ENCODE measurements at regions not wholly inside any gene's neighbourhood (a gene's known extent, or its start where the extent isn't known, plus 50 kb on each side); places are given as distances from the start of the nearest gene placed in this dataset.

GRCh38 chr6:133595111-133595761 lies 293.7 kb upstream of the TCF21 start:
- no peak overlapping the region for H3K23ac ChIP-seq (ENCODE audit: low read length)
- no peaks in the 10 kb centered on the region for H3K79me2 ChIP-seq (ENCODE audit: control insufficient read depth, insufficient read depth, low read length, poor library complexity)
- H3K36me3 ChIP-seq (ENCODE audit: control insufficient read depth in 1 of 2, insufficient read depth in 2 of 2, low read length in 2 of 2): no peaks in the 10 kb centered on the region
- no peak overlapping the region for H2BK12ac ChIP-seq (ENCODE audit: low read length)
- no peak overlapping the region for H3K9ac ChIP-seq (ENCODE audit: low read length)
- WGBS (ENCODE audit: extremely low coverage, insufficient coverage, insufficient read length): no CpG with 5 or more reads among the region's 7 CpGs
- H2BK5ac ChIP-seq (ENCODE audit: low read depth, low read length, poor library complexity): no peak overlapping the region
- no peak overlapping the region for H2AFZ ChIP-seq (ENCODE audit: insufficient read depth, low read length, poor library complexity)
- H4K8ac ChIP-seq (ENCODE audit: low read depth, low read length): no peak overlapping the region
- no peaks in the 10 kb centered on the region for H3K79me1 ChIP-seq (ENCODE audit: low read length)
- H3K4me3 ChIP-seq (ENCODE audit: low read depth, low read length): no peak overlapping the region
- H3K27me3 ChIP-seq (ENCODE audit: insufficient read depth, low read length): no peaks in the 10 kb centered on the region
- no peaks in the 10 kb centered on the region for H3K9me3 ChIP-seq (ENCODE audit: insufficient read depth, low read depth, low read length)
- H3K18ac ChIP-seq (ENCODE audit: low read length): no peak overlapping the region
- no peak overlapping the region for H2BK120ac ChIP-seq (ENCODE audit: insufficient read depth, low read length, poor library complexity)
- no peak for DNase-seq
- no peak overlapping the region for H3K14ac ChIP-seq (ENCODE audit: low read length)
- no peak overlapping the region for H3K27ac ChIP-seq (ENCODE audit: low read depth, low read length)
- H4K91ac ChIP-seq (ENCODE audit: low read depth, low read length): no peak overlapping the region
- no peak overlapping the region for H3K4ac ChIP-seq (ENCODE audit: low read depth, low read length)
- no peak overlapping the region for H2AK5ac ChIP-seq (ENCODE audit: low read length)
- no peak overlapping the region for H4K12ac ChIP-seq (ENCODE audit: low read depth, low read length)
- no peaks in the 10 kb centered on the region for H3K4me1 ChIP-seq (ENCODE audit: control insufficient read depth in 1 of 2, insufficient read depth in 2 of 2, low read length in 2 of 2)
- no peak overlapping the region for H3K4me2 ChIP-seq (ENCODE audit: low read length)

- H3K4me2 ChIP-seq (ENCODE audit: low read length): no peak overlapping the region
- no peak overlapping the region for H2AFZ ChIP-seq (ENCODE audit: insufficient read depth, low read length, poor library complexity)
- H2BK5ac ChIP-seq (ENCODE audit: low read depth, low read length, poor library complexity): no peak overlapping the region
- H3K14ac ChIP-seq (ENCODE audit: low read length): no peak overlapping the region
- H4K12ac ChIP-seq (ENCODE audit: low read depth, low read length): no peak overlapping the region
- H2AK5ac ChIP-seq (ENCODE audit: low read length): no peak overlapping the region
- no peaks in the 10 kb centered on the region for H3K9me3 ChIP-seq (ENCODE audit: insufficient read depth, low read depth, low read length)
- no peak overlapping the region for H3K27ac ChIP-seq (ENCODE audit: low read depth, low read length)
- H2BK12ac ChIP-seq (ENCODE audit: low read length): no peak overlapping the region
- no CpG with 5 or more reads among the region's 3 CpGs for WGBS (ENCODE audit: extremely low coverage, insufficient coverage, insufficient read length)
- no peak overlapping the region for H3K9ac ChIP-seq (ENCODE audit: low read length)
- no peak overlapping the region for H4K91ac ChIP-seq (ENCODE audit: low read depth, low read length)
- no peak overlapping the region for H3K4ac ChIP-seq (ENCODE audit: low read depth, low read length)
- H3K27me3 ChIP-seq (ENCODE audit: insufficient read depth, low read length): no peaks in the 10 kb centered on the region
- no peak overlapping the region for H4K8ac ChIP-seq (ENCODE audit: low read depth, low read length)
- H3K4me3 ChIP-seq (ENCODE audit: low read depth, low read length): no peak overlapping the region
- no peaks in the 10 kb centered on the region for H3K36me3 ChIP-seq (ENCODE audit: control insufficient read depth in 1 of 2, insufficient read depth in 2 of 2, low read length in 2 of 2)
- H3K79me1 ChIP-seq (ENCODE audit: low read length): no peaks in the 10 kb centered on the region
- H2BK120ac ChIP-seq (ENCODE audit: insufficient read depth, low read length, poor library complexity): no peak overlapping the region
- DNase-seq: no peak
- no peak overlapping the region for H3K18ac ChIP-seq (ENCODE audit: low read length)
- H3K4me1 ChIP-seq (ENCODE audit: control insufficient read depth in 1 of 2, insufficient read depth in 2 of 2, low read length in 2 of 2): no peaks in the 10 kb centered on the region
- no peak overlapping the region for H3K23ac ChIP-seq (ENCODE audit: low read length)
- H3K79me2 ChIP-seq (ENCODE audit: control insufficient read depth, insufficient read depth, low read length, poor library complexity): no peaks in the 10 kb centered on the region
Observed at GRCh38 chr6:133606852-133607251, 282.1 kb upstream of the TCF21 start.

- H3K4me1 ChIP-seq (ENCODE audit: control insufficient read depth in 1 of 2, insufficient read depth in 2 of 2, low read length in 2 of 2): no peaks in the 10 kb centered on the region
- no CpG with 5 or more reads among the region's 9 CpGs for WGBS (ENCODE audit: extremely low coverage, insufficient coverage, insufficient read length)
- H3K9me3 ChIP-seq (ENCODE audit: insufficient read depth, low read depth, low read length): no peaks in the 10 kb centered on the region
- no peak overlapping the region for H3K4me3 ChIP-seq (ENCODE audit: low read depth, low read length)
- no peaks in the 10 kb centered on the region for H3K79me1 ChIP-seq (ENCODE audit: low read length)
- H3K79me2 ChIP-seq (ENCODE audit: control insufficient read depth, insufficient read depth, low read length, poor library complexity): no peaks in the 10 kb centered on the region
- no peak overlapping the region for H3K18ac ChIP-seq (ENCODE audit: low read length)
- no peak overlapping the region for H4K91ac ChIP-seq (ENCODE audit: low read depth, low read length)
- H2AFZ ChIP-seq (ENCODE audit: insufficient read depth, low read length, poor library complexity): no peak overlapping the region
- no peak overlapping the region for H3K9ac ChIP-seq (ENCODE audit: low read length)
- H2BK5ac ChIP-seq (ENCODE audit: low read depth, low read length, poor library complexity): no peak overlapping the region
- no peaks in the 10 kb centered on the region for H3K36me3 ChIP-seq (ENCODE audit: control insufficient read depth in 1 of 2, insufficient read depth in 2 of 2, low read length in 2 of 2)
- H3K14ac ChIP-seq (ENCODE audit: low read length): no peak overlapping the region
- no peaks in the 10 kb centered on the region for H3K27me3 ChIP-seq (ENCODE audit: insufficient read depth, low read length)
- H2AK5ac ChIP-seq (ENCODE audit: low read length): no peak overlapping the region
- H3K23ac ChIP-seq (ENCODE audit: low read length): no peak overlapping the region
- no peak overlapping the region for H4K8ac ChIP-seq (ENCODE audit: low read depth, low read length)
- H2BK12ac ChIP-seq (ENCODE audit: low read length): no peak overlapping the region
- H2BK120ac ChIP-seq (ENCODE audit: insufficient read depth, low read length, poor library complexity): no peak overlapping the region
- H4K12ac ChIP-seq (ENCODE audit: low read depth, low read length): no peak overlapping the region
- no peak overlapping the region for H3K4ac ChIP-seq (ENCODE audit: low read depth, low read length)
- H3K27ac ChIP-seq (ENCODE audit: low read depth, low read length): no peak overlapping the region
- H3K4me2 ChIP-seq (ENCODE audit: low read length): no peak overlapping the region
- DNase-seq: no peak
Observed at GRCh38 chr6:133608620-133609019, 280.3 kb upstream of the TCF21 start.

GRCh38 chr6:133609415-133610226 lies 279.3 kb upstream of the TCF21 start:
- H3K4me2 ChIP-seq (ENCODE audit: low read length): no peak overlapping the region
- H2AFZ ChIP-seq (ENCODE audit: insufficient read depth, low read length, poor library complexity): no peak overlapping the region
- H2BK120ac ChIP-seq (ENCODE audit: insufficient read depth, low read length, poor library complexity): no peak overlapping the region
- no peaks in the 10 kb centered on the region for H3K4me1 ChIP-seq (ENCODE audit: control insufficient read depth in 1 of 2, insufficient read depth in 2 of 2, low read length in 2 of 2)
- no peaks in the 10 kb centered on the region for H3K36me3 ChIP-seq (ENCODE audit: control insufficient read depth in 1 of 2, insufficient read depth in 2 of 2, low read length in 2 of 2)
- H3K18ac ChIP-seq (ENCODE audit: low read length): no peak overlapping the region
- no peaks in the 10 kb centered on the region for H3K9me3 ChIP-seq (ENCODE audit: insufficient read depth, low read depth, low read length)
- no peaks in the 10 kb centered on the region for H3K79me1 ChIP-seq (ENCODE audit: low read length)
- no peak overlapping the region for H3K23ac ChIP-seq (ENCODE audit: low read length)
- no peak overlapping the region for H2BK5ac ChIP-seq (ENCODE audit: low read depth, low read length, poor library complexity)
- H3K9ac ChIP-seq (ENCODE audit: low read length): no peak overlapping the region
- no CpG with 5 or more reads among the region's 2 CpGs for WGBS (ENCODE audit: extremely low coverage, insufficient coverage, insufficient read length)
- H4K91ac ChIP-seq (ENCODE audit: low read depth, low read length): no peak overlapping the region
- H2BK12ac ChIP-seq (ENCODE audit: low read length): no peak overlapping the region
- no peak overlapping the region for H4K8ac ChIP-seq (ENCODE audit: low read depth, low read length)
- H3K27ac ChIP-seq (ENCODE audit: low read depth, low read length): no peak overlapping the region
- H3K14ac ChIP-seq (ENCODE audit: low read length): no peak overlapping the region
- H3K79me2 ChIP-seq (ENCODE audit: control insufficient read depth, insufficient read depth, low read length, poor library complexity): no peaks in the 10 kb centered on the region
- H3K27me3 ChIP-seq (ENCODE audit: insufficient read depth, low read length): no peaks in the 10 kb centered on the region
- H4K12ac ChIP-seq (ENCODE audit: low read depth, low read length): no peak overlapping the region
- H2AK5ac ChIP-seq (ENCODE audit: low read length): no peak overlapping the region
- no peak overlapping the region for H3K4me3 ChIP-seq (ENCODE audit: low read depth, low read length)
- no peak overlapping the region for H3K4ac ChIP-seq (ENCODE audit: low read depth, low read length)
- no peak for DNase-seq
